8988T (cell line): ENCODE measurements at regions not wholly inside any gene's neighbourhood (a gene's known extent, or its start where the extent isn't known, plus 50 kb on each side); places are given as distances from the start of the nearest gene placed in this dataset.
A peak's percentile ranks its signal among the peaks of the same experiment; 100 is the strongest.
"Not testable (repeated sequence)": the region's sequence is repeated elsewhere in the genome, so short reads cannot be mapped to it uniquely, and the experiment has no call there.

ENCODE experiments used
- DNase-seq: peaks from one replicate; pipeline ENCODE4 v3.0.0; 2011

- not testable (repeated sequence) for DNase-seq
Observed at GRCh38 chr16:33712308-33712707, 252.9 kb downstream of the TP53TG3F start.

DNA sequence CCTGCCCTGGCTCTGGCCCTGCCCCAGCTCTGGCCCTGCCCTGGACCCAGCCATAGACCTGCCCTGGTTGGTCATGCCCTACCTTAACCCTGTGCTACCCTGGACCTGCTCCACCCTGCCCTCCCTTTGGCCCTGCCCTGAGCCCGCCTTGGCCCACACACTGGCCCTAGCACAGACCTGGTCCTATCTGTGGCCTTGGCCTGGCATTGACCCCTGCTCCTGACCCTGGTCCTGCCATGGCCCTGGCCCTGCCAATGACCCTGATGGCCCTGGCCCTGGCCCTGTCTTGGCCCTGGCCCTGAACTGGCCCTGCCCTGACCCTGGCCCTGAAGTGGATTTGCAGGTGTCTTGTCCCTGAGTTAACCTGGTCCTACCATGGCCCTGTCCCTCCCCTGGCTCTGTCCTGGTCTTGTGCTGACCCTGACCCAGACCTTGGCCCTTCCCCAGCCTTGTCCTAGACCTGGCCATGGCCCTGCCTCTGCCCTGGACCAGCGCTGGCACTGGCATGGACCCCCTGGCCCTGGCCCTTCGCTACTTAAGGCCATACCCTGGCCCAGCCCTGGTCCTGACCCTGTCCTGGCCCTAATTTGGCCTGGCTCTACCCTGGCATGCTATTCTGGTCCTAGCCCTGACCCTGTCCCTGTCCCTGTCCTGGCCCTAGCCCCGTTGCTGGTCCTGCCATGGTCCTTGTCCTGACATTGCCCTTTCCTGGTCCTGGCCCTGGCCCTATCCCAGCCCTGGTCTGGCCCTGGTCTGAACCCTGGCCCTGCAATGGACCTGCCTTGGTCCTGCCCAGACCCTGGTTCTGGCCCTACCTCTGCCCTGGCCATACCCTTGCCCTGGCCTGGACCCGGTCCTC, 253.7 kb downstream of the TP53TG3F start:
- not testable (repeated sequence) for DNase-seq

DNA sequence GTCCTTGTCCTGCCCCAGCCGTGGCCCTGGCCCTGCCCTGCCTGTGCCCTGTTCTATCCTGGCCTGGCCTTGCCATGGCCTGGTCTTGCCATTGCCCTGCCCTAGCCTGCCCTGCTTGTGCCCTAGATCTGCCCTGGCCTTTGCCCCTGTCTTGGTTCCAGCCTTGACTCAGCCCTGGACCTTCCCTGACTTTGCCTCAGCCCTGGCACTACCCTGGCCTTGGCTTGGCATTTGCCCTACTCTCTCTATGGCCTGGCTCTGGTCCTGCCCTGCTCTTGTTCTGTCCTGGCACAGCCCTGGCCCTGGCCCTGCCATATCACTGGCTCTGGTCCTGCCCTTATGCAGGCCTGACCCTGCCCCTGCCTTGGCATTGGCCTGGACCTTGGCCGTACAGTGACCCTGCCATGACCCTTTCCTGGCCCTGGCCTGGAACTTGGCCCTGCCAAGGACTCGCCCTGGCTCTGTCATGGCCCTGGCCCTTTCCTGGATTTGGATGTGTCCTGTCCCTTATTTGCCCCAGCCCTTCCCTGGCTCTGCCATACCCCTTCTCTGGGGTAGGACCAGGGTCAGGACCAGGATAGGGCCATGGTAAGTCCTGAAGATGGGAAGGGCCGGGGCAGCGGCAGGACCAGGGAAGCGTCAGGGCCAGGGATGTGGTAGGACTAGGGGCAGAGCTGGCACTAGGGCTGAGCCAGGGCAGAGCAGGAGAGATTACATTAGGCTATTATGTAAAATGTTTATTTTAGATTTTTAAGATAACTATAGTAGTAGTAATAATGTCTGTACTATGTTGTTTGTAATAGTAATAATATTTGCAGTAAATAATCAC, 254.5 kb downstream of the TP53TG3F start:
- DNase-seq: not testable (repeated sequence)

GRCh38 chr16:33731167-33731566, 271.8 kb downstream of the TP53TG3F start:
- DNase-seq: not testable (repeated sequence)

GRCh38 chr16:33734650-33735049, 275.2 kb downstream of the TP53TG3F start:
- not testable (repeated sequence) for DNase-seq

DNA sequence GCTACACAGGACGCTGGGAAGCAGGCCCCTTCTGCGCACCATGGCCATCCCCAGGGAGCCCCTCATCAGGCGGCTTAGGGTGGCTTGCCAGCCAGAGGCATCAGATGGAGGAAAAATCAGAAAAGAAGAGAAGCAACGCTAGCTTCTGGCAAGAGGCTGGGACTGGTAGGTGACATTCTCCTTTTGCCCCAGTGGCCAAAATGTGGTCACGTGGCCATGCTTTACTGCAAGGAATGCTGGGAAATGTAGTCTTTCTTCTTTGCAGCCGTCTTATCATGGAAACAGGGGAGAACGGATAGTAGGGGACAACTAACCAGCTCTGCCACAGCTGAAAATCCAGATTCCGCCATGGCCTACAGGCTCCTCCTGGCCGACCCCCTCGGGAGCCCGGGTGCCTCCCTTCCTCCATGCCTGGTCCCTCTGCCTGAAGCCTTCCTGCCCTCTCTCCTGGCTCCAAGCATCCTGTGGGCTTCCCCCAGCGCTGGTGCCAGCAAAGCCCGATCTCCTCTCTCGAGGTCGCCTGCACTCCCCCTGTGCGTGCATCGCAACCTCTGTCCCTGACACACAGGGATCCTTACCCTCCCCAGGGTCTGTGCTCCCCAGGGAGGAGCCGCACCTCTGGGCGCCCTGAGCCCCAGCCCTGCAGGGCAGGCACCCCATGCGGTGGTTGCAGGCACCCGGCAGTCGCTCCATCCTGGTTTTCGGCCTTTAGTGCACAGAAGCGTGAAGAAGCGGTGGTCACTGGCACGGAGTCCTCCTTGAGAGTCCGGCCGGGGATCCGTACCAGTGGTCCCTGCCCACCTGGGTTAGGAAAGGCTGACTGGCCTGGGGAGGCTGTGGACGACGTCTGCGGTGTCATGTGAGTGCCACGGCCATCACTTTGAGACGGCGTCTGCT, 307.7 kb downstream of the TP53TG3F start:
- DNase-seq: not testable (repeated sequence)

GRCh38 chr16:33768710-33769109, 309.3 kb downstream of the TP53TG3F start:
- peak; percentile 0 for DNase-seq

- not testable (repeated sequence) for DNase-seq
Observed at GRCh38 chr16:33769180-33769846, 309.9 kb downstream of the TP53TG3F start.

DNA sequence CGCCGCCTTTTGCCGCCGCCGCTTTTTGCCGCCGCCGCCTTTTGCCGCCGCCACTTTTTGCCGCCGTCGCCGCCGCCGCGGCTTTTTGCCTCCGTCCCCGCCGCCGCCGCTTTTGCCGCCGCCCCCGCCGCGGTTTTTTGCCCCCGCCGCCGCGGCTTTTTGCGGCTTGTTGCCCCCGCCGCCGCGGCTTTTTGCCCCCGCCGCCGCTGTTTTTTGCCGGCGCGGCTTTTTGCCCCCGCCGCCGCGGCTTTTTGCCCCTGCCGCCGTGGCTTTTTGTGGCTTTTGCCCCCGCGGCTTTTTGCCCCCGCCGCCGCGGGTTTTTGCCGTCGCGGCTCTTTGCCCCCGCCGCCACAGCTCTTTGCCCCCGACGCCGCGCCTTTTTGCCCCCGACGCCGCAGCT, 311.1 kb downstream of the TP53TG3F start:
- DNase-seq: not testable (repeated sequence)

DNA sequence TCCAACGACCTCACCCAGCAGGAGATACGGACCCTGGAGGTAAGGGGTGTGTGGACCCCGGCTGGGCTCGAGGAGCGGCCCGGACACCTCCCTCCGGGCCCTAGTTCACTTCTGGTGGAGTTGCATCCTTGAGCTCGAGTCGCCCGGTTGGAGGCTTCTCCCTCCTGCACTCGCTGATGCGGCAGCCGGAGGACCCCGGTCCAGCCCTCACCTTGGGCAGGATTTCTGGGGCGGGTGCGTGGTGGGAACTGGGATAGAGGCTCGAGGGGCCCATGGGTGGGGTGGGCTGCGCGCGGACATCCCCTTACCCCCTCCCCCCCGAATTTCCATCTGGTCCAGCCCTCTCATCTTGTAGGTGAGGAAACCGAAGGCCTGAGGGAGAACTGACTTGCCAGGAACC, 311.8 kb downstream of the TP53TG3F start:
- not testable (repeated sequence) for DNase-seq

DNA sequence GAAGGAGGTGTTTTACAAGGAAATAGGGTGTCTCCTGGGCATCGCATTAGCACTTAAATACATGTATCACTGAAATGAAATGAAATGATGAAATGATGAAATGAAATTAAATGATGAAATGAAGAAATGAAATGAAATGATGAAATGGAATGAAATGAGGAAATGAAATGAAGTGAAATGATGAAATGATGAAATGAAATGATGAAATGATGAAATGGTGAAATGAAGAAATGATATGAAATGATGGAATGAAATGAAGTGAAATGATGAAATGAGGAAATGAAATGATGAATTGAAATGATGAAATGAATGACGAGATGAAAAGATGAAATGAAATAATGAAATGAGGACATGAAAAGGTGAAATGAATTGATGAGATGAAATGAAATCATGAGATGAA, 314.6 kb downstream of the TP53TG3F start:
- DNase-seq: not testable (repeated sequence)

- DNase-seq: not testable (repeated sequence)
Observed at GRCh38 chr16:33774724-33775123, 315.3 kb downstream of the TP53TG3F start.

DNA sequence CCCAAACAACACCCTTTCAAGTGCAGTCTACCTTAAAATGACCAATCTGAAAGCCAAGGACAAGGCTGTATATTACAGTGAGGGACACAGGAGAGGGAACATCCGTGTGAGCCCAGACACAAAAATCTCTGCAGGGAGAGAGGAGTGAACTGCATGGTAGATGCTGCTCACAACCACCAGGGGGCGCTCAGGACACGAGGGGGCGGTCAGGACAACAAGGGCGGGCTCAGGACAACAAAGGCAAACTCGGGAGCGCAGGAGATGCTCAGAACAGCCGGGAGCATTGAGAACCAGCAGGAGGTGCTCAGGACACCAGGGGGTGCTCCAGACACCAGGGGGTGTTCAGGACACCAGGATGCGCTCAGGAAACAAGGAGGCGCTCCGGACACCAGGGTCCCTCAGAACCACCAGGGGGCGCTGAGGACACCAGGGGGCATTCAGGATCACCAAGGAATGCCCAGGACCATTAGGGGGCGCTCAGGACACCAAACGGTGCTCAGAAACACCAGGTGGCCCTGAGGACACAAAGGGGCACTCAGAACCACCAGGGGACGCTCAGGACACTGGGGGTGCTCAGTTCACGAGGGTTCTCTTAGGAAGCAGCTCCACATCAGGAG, 357.0 kb downstream of the TP53TG3F start:
- DNase-seq: not testable (repeated sequence)

GRCh38 chr16:33824736-33825135, 365.3 kb downstream of the TP53TG3F start:
- not testable (repeated sequence) for DNase-seq

DNA sequence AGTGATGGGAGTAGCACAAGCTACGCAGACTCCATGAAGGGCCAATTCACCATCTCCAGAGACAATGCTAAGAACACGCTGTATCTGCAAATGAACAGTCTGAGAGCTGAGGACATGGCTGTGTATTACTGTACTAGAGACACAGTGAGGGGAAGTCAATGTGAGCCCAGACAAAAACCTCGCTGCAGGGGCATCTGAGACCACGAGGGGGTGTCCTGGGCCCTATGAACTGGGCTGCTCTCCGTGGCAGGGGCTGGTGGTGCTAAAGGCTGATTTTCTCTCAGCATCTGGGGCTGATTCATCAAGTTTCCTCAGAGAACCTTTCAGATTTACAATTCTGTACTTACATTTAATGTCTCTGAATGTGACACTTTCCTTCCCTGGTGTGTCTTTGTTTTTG, 368.1 kb downstream of the TP53TG3F start:
- DNase-seq: not testable (repeated sequence)

GRCh38 chr16:33839157-33839556, 379.7 kb downstream of the TP53TG3F start:
- DNase-seq: not testable (repeated sequence)

GRCh38 chr16:33844533-33844932, 385.1 kb downstream of the TP53TG3F start:
- not testable (repeated sequence) for DNase-seq
